ENCODE measurements at regions not wholly inside any gene's neighbourhood (a gene's known extent, or its start where the extent isn't known, plus 50 kb on each side); places are given as distances from the start of the nearest gene placed in this dataset.

DNA sequence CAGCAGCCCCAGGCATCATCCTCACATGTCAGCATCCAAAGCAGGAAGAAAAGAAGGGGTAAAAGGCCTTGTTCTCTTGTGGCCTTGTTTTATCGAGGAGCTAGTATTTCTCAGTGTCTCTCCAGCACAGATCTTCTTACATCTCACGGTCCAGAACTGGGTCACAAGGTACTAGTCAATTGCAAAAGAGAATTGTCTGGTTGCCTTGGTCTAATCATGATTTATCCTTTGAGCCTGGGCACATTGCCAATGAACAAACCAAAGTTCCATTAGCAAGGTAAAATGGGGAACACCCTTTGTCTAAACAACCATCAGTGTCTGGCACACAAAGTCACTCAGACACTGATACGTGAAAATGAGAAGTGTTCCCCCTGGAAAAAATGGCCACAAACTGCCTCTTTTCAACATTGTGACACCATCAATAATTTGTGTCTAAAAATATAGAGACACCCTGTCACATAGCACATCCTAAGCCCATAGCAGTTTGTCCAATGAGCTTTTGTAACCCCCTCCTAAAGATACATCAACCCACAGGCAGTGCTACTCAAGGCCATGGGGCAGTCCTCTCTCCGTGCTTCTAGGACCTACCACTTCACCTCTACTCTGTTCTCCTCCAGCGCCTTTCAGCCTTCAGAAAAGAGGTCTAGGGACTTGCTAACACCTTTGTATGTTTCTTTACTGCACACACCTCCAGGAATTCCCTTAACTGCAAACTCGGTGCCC lies 534.4 kb downstream of the MID1IP1 start:
- TF ChIP-seq YY1 (IDR thresholded peaks at IDR 0.05; ENCODE audit: insufficient read depth, insufficient read length) = no peak
- no peak for TF ChIP-seq SUZ12 (IDR thresholded peaks at IDR 0.05; ENCODE audit: extremely low read depth, insufficient read depth, insufficient read length)

All from NT2/D1 (cell line).